ENCODE measurements at regions not wholly inside any gene's neighbourhood (a gene's known extent, or its start where the extent isn't known, plus 50 kb on each side); places are given as distances from the start of the nearest gene placed in this dataset.
A peak's percentile ranks its signal among the peaks of the same experiment; 100 is the strongest.
"Not testable (repeated sequence)": the region's sequence is repeated elsewhere in the genome, so short reads cannot be mapped to it uniquely, and the experiment has no call there.

DNA sequence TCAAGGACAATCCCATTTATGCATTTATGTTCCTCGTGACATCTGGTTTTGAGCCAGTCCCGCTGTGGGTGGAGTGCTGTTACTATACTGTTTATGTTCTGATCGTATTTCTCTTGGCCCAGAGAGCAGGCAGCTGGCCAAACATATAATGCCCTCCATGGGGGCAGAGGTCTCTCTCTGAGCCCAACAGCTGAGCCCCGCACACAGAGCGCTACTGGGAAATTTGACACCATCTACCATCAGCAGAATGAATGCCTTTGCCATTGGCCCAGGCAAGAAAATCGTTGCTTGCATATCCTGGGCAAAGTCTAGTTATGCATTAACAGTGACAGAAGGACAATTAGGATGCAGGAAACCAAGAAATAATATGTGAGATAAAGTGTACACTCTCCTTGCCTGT is 126.8 kb upstream of the CACNA1A start:
- TF ChIP-seq, protein P1, sequence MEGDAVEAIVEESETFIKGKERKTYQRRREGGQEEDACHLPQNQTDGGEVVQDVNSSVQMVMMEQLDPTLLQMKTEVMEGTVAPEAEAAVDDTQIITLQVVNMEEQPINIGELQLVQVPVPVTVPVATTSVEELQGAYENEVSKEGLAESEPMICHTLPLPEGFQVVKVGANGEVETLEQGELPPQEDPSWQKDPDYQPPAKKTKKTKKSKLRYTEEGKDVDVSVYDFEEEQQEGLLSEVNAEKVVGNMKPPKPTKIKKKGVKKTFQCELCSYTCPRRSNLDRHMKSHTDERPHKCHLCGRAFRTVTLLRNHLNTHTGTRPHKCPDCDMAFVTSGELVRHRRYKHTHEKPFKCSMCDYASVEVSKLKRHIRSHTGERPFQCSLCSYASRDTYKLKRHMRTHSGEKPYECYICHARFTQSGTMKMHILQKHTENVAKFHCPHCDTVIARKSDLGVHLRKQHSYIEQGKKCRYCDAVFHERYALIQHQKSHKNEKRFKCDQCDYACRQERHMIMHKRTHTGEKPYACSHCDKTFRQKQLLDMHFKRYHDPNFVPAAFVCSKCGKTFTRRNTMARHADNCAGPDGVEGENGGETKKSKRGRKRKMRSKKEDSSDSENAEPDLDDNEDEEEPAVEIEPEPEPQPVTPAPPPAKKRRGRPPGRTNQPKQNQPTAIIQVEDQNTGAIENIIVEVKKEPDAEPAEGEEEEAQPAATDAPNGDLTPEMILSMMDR (IDR thresholded peaks at IDR 0.05; ENCODE audit: insufficient read depth, low read depth, low read length, missing control alignments) = no peak
- no peak for DNase-seq (ENCODE audit: low read depth)
- H3K4me3 ChIP-seq (ENCODE audit: low read depth, low read length) = no peak overlapping the region

DNA sequence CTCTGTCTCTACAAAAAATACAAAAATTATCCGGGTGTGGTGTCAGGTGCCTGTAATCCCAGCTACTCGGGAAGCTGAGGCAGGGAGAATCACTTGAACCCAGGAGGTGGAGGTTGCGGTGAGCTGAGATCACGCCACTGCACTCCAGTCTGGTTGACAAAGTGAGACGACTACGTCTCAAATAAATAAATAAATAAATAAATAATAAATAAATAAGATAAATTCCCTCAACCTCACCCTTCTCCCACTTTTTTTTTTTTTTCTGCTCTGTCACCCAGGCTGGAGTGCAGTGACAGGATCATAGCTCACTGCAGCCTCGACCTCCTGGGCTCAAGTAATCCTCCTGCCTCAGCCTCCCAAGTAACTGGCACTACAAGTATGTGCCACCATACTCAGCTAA is 125.9 kb upstream of the CACNA1A start:
- DNase-seq (ENCODE audit: low read depth); H3K4me3 ChIP-seq (ENCODE audit: low read depth, low read length): not testable (repeated sequence)

DNA sequence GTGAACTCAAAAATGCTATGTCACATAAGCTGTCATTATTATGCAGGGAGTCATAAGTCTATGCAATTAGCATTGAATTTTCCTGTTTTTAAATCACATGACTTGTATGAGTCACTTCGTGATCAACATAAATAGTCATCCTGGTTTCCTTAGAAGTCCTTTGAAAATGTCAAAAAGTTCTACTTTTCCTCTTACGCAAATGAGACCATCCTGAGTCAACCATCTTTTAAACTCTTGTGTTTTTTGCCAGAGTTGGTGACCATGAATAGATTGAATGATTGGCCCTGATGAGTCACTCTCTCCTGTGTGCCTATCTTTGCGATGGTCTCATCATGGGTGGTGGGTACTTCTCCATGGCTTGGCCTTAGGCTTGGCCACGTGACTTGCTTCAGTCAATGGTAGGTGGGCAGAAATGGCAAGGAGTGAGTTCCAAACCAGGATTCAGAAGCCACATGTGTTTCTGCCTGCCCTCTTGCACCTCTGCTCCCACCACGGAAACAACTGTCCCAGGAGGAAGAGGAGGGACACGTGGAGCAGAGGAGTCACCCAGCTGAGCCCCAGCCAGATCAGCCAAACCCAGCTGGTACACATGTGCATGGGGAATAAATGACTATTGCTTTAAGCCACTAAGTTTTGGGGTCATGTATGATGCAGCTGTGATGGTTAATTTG is 123.5 kb upstream of the CACNA1A start:
- DNase-seq (ENCODE audit: low read depth) = no peak
- no peak overlapping the region for H3K4me3 ChIP-seq (ENCODE audit: low read depth, low read length)
- TF ChIP-seq, protein P1 (IDR thresholded peaks at IDR 0.05; ENCODE audit: insufficient read depth, low read depth, low read length, missing control alignments) = no peak

DNA sequence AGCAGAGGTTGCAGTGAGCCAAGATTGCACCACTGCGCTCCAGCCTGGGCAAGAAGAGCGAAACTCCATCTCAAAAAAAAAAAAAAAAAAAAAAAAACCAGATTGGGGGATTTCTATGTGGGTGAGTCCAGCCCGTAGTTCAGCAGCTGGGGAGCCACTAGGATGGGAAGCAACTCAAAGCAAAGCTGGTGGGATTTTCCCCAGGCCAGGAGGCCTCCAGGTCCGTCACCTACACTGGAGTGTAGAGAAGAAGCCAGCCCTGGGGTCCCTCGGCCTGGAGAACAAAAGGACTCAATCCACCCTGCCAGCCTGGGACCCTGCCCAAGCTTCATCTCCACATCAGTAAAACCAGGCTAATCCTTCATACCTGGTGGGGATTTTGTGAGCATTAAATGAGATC is 121.3 kb upstream of the CACNA1A start:
- peak; percentile 36 for DNase-seq (ENCODE audit: low read depth)
- no peak overlapping the region for H3K4me3 ChIP-seq (ENCODE audit: low read depth, low read length)
- TF ChIP-seq, protein P1 (IDR thresholded peaks at IDR 0.05; ENCODE audit: insufficient read depth, low read depth, low read length, missing control alignments) = no peak

DNA sequence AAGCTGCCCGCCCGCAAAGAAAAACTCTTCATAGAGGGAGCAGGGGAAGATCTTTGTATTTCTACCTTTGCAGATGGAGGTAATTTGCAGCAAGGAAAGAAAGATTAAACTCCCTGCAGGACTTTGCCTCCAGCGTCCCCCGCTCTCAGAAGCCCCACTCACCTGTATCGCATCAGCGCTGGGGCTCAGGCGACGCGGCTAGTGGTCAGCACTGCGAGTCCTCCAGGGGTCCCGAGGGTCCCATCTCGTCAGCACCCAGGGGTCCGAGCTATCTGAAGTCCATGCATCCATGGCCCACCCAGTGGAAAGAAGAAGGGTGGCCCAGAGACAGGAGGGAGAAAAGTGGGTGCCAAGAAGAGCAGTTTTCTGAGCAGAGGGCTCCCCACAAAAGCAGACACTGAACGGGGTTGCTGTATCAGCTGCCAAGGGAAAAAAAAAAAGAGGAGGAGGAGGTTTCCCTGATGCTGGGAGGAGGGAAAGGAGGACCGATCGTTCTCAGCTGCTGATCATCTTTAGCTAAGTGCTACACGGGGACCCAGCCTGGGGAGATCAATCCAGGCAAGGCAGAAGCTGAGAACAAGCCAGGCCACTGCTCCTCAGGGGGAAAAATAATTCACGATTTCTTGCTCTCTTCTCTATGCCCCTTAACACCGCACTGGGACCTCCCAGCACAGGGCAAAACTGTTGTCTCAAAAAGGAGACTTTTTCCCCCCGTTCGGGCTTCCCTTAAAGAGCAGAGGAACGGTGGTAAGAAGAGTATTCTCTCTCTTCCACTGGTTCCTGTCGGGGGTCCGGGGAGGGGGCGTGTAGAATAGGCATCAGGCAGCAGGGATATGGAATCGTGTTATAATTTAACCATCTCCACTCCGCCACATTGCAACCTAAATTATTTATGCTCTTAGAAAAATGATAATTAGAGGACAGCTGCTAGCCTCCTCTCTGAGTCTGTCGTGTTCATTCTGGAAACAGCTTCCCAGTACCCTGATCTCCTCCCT is 117.7 kb upstream of the CACNA1A start:
- TF ChIP-seq, protein P1 (IDR thresholded peaks at IDR 0.05; ENCODE audit: insufficient read depth, low read depth, low read length, missing control alignments) = no peak
- DNase-seq (ENCODE audit: low read depth) = no peak
- H3K4me3 ChIP-seq (ENCODE audit: low read depth, low read length) = no peak overlapping the region

DNA sequence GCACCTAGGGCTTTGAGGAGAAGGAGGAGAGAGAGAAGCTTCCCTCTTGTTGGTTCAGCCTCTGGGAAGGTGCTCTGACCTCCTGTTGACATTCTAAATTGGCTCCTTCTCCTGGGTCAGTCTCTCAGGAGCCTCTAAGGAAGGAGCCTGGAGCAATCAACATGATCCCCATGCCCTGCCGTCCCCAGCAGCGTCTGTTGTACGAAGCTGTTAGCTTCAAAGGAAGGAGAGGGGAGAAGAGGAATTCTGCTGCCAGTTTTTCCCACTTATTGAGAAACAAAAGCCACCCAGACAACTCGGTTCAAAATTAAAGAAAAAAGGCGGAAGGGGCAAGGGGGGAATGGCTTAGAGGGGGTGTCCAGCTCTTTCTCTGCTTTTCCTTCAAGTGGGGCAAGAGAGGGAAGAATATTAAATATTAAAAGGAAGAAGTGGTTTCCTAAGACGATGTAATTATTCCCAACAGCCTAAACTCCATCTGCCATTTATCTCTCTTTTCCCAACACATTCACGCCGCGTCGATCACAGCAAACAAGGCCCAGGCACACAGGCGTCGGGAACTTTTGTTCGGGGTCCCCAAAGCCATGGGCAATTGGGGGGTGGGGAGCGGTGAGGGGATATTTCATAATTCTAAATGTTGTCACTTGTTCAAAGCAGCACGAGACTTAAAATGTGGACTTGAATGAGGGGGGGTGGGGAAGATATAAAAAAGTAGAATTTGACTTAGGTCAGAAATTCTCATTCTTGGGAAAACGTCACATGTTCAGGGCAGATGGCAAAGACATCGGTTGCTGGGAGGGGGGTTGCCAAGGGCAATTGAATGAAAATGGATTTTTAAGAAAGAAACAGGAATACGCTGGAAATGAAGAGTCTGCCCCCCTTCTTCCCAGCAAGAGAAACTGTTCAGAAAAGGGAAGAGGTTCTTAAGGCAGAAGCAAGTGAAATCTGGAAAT is 116.8 kb upstream of the CACNA1A start:
- no peak overlapping the region for H3K4me3 ChIP-seq (ENCODE audit: low read depth, low read length)

More for the DNA sequence above, 116.8 kb upstream of the CACNA1A start:
- DNase-seq (ENCODE audit: low read depth) = no peak
- TF ChIP-seq, protein P1 (IDR thresholded peaks at IDR 0.05; ENCODE audit: insufficient read depth, low read depth, low read length, missing control alignments) = no peak
